Smooth muscle cell (in vitro differentiated cells): ENCODE measurements at regions not wholly inside any gene's neighbourhood (a gene's known extent, or its start where the extent isn't known, plus 50 kb on each side); places are given as distances from the start of the nearest gene placed in this dataset.
"Not testable (repeated sequence)": the region's sequence is repeated elsewhere in the genome, so short reads cannot be mapped to it uniquely, and the experiment has no call there.

Experiments used
- DNase-seq: peaks from one replicate; lab custom pipeline; 2025; ENCODE audit not compliant: unreplicated experiment; lab: John Stamatoyannopoulos, UW
- H2AFZ ChIP-seq: fragments of 200-600 bp; sonication (generic); 2 replicates; pipeline ENCODE4 v1.6.0; 2016; ENCODE audit warnings: antibody characterized with exemption, low read depth, mild to moderate bottlenecking
- H3F3A ChIP-seq: fragments of 200-600 bp; sonication (generic); 2 replicates; pipeline ENCODE4 v1.6.0; 2017; ENCODE audit warnings: antibody characterized with exemption, low read depth
- H3K27ac ChIP-seq: fragments of 200-600 bp; sonication (generic); 2 replicates; pipeline ENCODE4 v1.5.1; 2016; ENCODE audit warnings: low read depth, mild to moderate bottlenecking
- H3K27me3 ChIP-seq: fragments of 200-600 bp; sonication (generic); 2 replicates; pipeline ENCODE4 v1.6.1; 2016; ENCODE audit warnings: low read depth, mild to moderate bottlenecking
- H3K36me3 ChIP-seq: fragments of 200-600 bp; sonication (generic); 2 replicates; pipeline ENCODE4 v1.5.1; 2016; ENCODE audit warnings: low read depth
- H3K4me1 ChIP-seq: fragments of 200-600 bp; sonication (generic); 2 replicates; pipeline ENCODE4 v1.5.1; 2016; ENCODE audit warnings: low read depth
- H3K4me2 ChIP-seq: fragments of 200-600 bp; sonication (generic); 2 replicates; pipeline ENCODE4 v1.6.0; 2016; ENCODE audit warnings: mild to moderate bottlenecking
- H3K4me3 ChIP-seq: fragments of 200-600 bp; sonication (generic); 2 replicates; pipeline ENCODE4 v1.5.1; 2016; ENCODE audit warnings: mild to moderate bottlenecking
- H3K79me2 ChIP-seq: fragments of 200-600 bp; sonication (generic); 2 replicates; pipeline ENCODE4 v1.6.0; 2016; ENCODE audit warnings: low read depth, mild to moderate bottlenecking
- H3K9ac ChIP-seq: fragments of 200-600 bp; sonication (generic); 2 replicates; pipeline ENCODE4 v1.6.0; 2016; ENCODE audit warnings: low read depth
- H3K9me3 ChIP-seq: fragments of 200-600 bp; sonication (generic); replicated peaks from 2 replicates; pipeline ENCODE4 v1.5.1; 2016; ENCODE audit warnings: low read depth
- H4K20me1 ChIP-seq: fragments of 200-600 bp; sonication (generic); 2 replicates; pipeline ENCODE4 v1.6.0; 2016; ENCODE audit warnings: low read depth
- CTCF ChIP-seq: fragments of 200-600 bp; sonication (generic); IDR thresholded peaks from 2 replicates; pipeline ENCODE4 v1.5.1; 2017; ENCODE audit warnings: borderline replicate concordance, mild to moderate bottlenecking, antibody characterized with exemption; ENCODE audit not compliant: insufficient read depth, poor library complexity, severe bottlenecking
- WGBS: methylation state at CpG from one replicate; pipeline ENCODE4 v1.1.7; 2016; ENCODE audit warnings: low lambda C conversion rate; 5-methylcytosine and 5-hydroxymethylcytosine counted together

- no peak for DNase-seq
- Histone ChIP-seq H3K9ac (no peak overlapping the region), H3F3A (no peaks in the 10 kb centered on the region), H3K9me3 (no peaks in the 10 kb centered on the region), H3K27me3 (no peaks in the 10 kb centered on the region), H3K36me3 (no peaks in the 10 kb centered on the region), H3K27ac (no peak overlapping the region), H3K4me2 (no peak overlapping the region), H2AFZ (no peak overlapping the region), H4K20me1 (no peaks in the 10 kb centered on the region), H3K79me2 (no peaks in the 10 kb centered on the region), H3K4me3 (no peak overlapping the region), H3K4me1 (no peaks in the 10 kb centered on the region)
- TF ChIP-seq CTCF = no peak
- WGBS = 78% methylated on average over 7 of the region's 7 CpGs
Measured at GRCh38 chrX:40949071-40949470, 136.2 kb upstream of the USP9X start.

- no peaks in the 10 kb centered on the region for H3K27me3 ChIP-seq
- H3K9ac ChIP-seq = no peak overlapping the region
- no peak overlapping the region for H2AFZ ChIP-seq
- no peaks in the 10 kb centered on the region for H3K36me3 ChIP-seq
- no peak for TF ChIP-seq CTCF
- no peaks in the 10 kb centered on the region for H3K9me3 ChIP-seq
- H3K4me3 ChIP-seq = no peak overlapping the region
- H3K4me1 ChIP-seq = no peaks in the 10 kb centered on the region
- H3K79me2 ChIP-seq = no peaks in the 10 kb centered on the region
- no peak overlapping the region for H3K4me2 ChIP-seq
- no peak overlapping the region for H3K27ac ChIP-seq
- DNase-seq = no peak
- 47% methylated on average over 1 of the region's 1 CpG for WGBS
- H4K20me1 ChIP-seq = no peaks in the 10 kb centered on the region
- H3F3A ChIP-seq = no peaks in the 10 kb centered on the region
Measured at GRCh38 chrX:40950546-40950945, 134.7 kb upstream of the USP9X start.

- not testable (repeated sequence) for H3K9ac ChIP-seq, H3K79me2 ChIP-seq, H4K20me1 ChIP-seq, H3K27ac ChIP-seq, DNase-seq, H3K4me3 ChIP-seq, H2AFZ ChIP-seq, H3K4me2 ChIP-seq, H3K9me3 ChIP-seq, H3K36me3 ChIP-seq, H3K27me3 ChIP-seq, H3F3A ChIP-seq, H3K4me1 ChIP-seq
- WGBS = 86% methylated on average over 3 of the region's 3 CpGs
Measured at GRCh38 chrX:40951407-40951806, 133.8 kb upstream of the USP9X start.

GRCh38 chrX:40952855-40953254, 132.4 kb upstream of the USP9X start:
- Histone ChIP-seq H3K9me3 (no peaks in the 10 kb centered on the region), H3F3A (no peaks in the 10 kb centered on the region), H3K4me3 (no peak overlapping the region), H3K4me2 (no peak overlapping the region), H3K9ac (no peak overlapping the region), H3K79me2 (no peaks in the 10 kb centered on the region), H4K20me1 (no peaks in the 10 kb centered on the region), H2AFZ (no peak overlapping the region), H3K27ac (no peak overlapping the region), H3K27me3 (no peaks in the 10 kb centered on the region), H3K4me1 (no peaks in the 10 kb centered on the region), H3K36me3 (no peaks in the 10 kb centered on the region)
- TF ChIP-seq CTCF = no peak
- WGBS = 84% methylated on average over 4 of the region's 4 CpGs
- DNase-seq = no peak
